ENCODE measurements at regions not wholly inside any gene's neighbourhood (a gene's known extent, or its start where the extent isn't known, plus 50 kb on each side); places are given as distances from the start of the nearest gene placed in this dataset.

DNA sequence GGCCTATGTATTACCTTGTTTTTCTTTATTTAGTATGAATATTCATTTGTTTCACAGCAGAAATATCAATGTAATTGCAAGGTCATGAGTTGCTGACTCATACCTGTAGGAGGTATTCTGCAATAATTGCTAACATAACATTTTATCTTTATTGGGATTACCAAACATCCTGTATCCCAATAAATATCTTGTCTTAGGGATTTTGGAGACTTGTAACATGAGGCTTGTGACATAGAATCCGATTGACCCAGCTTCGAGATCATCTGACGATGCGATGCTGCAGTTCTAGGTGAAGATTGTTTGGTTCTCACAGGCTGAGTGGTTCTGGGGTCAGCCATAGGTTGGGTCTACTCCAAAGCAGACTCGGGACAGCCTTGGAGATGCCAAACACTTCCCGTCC, 133.4 kb upstream of the RND3 start:
- H3K4me3 ChIP-seq (ENCODE audit: low read depth, low read length) = no peak overlapping the region
- no peak for TF ChIP-seq MAX (IDR thresholded peaks at IDR 0.05; ENCODE audit: low read depth, low read length)
- TF ChIP-seq POLR2A (IDR thresholded peaks at IDR 0.05; ENCODE audit: extremely low read depth, insufficient read length) = no peak
- no peak for TF ChIP-seq MYC (IDR thresholded peaks at IDR 0.05; ENCODE audit: low read depth, low read length)
- no peak for TF ChIP-seq CTCF (IDR thresholded peaks at IDR 0.05; ENCODE audit: low read depth, low read length)
- no peak for DNase-seq (ENCODE audit: low read depth)

DNA sequence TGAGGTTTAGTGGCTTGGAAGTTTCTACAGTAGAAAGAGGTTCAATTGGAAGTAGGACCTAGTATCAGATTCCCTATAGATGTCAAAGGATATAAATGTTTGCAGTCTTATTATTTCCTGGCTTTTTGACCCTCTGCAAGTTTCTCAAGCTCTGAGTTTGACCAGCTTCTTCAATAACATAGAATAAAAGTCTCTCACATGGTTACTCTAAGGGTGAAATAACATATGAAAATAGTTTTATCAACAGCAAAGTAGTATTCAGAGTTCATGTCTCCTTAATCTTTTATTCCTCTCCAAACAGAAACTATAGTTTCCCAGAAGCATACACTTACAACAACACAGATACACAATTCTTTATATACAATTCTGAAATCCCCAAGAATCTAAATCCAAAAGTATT, 132.9 kb upstream of the RND3 start:
- DNase-seq (ENCODE audit: low read depth) = no peak
- TF ChIP-seq MYC (IDR thresholded peaks at IDR 0.05; ENCODE audit: low read depth, low read length) (no peak), CTCF (IDR thresholded peaks at IDR 0.05; ENCODE audit: low read depth, low read length) (no peak), POLR2A (IDR thresholded peaks at IDR 0.05; ENCODE audit: extremely low read depth, insufficient read length) (no peak), MAX (IDR thresholded peaks at IDR 0.05; ENCODE audit: low read depth, low read length) (no peak)
- H3K4me3 ChIP-seq (ENCODE audit: low read depth, low read length) = no peak overlapping the region

- no peak for DNase-seq (ENCODE audit: low read depth)
- H3K4me3 ChIP-seq (ENCODE audit: low read depth, low read length) = no peak overlapping the region
Measured at GRCh38 chr2:150619607-150620330, 132.3 kb upstream of the RND3 start.

GRCh38 chr2:150618245-150618895, 130.9 kb upstream of the RND3 start:
- no peak for DNase-seq (ENCODE audit: low read depth)
- no peak overlapping the region for H3K4me3 ChIP-seq (ENCODE audit: low read depth, low read length)
- TF ChIP-seq MYC (IDR thresholded peaks at IDR 0.05; ENCODE audit: low read depth, low read length) = no peak
- no peak for TF ChIP-seq POLR2A (IDR thresholded peaks at IDR 0.05; ENCODE audit: extremely low read depth, insufficient read length)

More at GRCh38 chr2:150619607-150620330, 132.3 kb upstream of the RND3 start:
- no peak for TF ChIP-seq CTCF (IDR thresholded peaks at IDR 0.05; ENCODE audit: low read depth, low read length)
- TF ChIP-seq POLR2A (IDR thresholded peaks at IDR 0.05; ENCODE audit: extremely low read depth, insufficient read length) = no peak
- no peak for TF ChIP-seq MAX (IDR thresholded peaks at IDR 0.05; ENCODE audit: low read depth, low read length)
- TF ChIP-seq MYC (IDR thresholded peaks at IDR 0.05; ENCODE audit: low read depth, low read length) = no peak

DNA sequence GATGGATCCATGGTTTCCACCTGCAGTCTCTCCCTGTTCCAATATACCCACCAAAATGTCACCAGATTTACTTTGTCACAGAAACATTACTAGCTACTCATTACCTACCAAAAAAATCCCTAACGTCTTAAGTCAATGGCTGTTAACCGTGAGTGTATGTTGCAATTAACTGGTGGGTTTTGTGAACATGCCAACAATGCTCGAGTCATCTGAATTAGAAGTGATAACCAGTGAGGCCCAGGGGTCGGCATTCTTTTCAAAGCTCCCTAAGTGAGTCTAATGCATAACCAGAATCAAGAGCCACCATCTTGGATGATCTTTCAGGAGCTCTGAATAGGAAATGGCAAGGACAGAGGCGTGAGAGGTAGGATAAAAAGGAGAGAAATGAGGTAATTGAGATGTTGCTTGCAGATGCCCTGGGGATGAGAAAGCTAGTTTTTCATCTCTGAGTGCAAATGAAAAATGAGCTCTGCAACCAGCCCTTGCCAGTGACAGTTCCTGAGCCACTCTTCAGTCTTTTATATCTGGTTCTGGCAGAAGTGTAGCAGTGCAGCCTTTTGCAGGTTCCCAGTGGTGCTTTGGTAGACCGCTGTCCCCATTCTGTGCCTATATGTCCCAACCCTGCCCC, 130.0 kb upstream of the RND3 start:
- H3K4me3 ChIP-seq (ENCODE audit: low read depth, low read length) = no peak overlapping the region
- TF ChIP-seq MAX (IDR thresholded peaks at IDR 0.05; ENCODE audit: low read depth, low read length) (no peak), CTCF (IDR thresholded peaks at IDR 0.05; ENCODE audit: low read depth, low read length) (no peak), POLR2A (IDR thresholded peaks at IDR 0.05; ENCODE audit: extremely low read depth, insufficient read length) (no peak), MYC (IDR thresholded peaks at IDR 0.05; ENCODE audit: low read depth, low read length) (no peak)
- no peak for DNase-seq (ENCODE audit: low read depth)

All from NB4 (cell line).